ENCODE measurements at regions not wholly inside any gene's neighbourhood (a gene's known extent, or its start where the extent isn't known, plus 50 kb on each side); places are given as distances from the start of the nearest gene placed in this dataset.

- Histone ChIP-seq H3K9ac (no peak overlapping the region), H2AFZ (replicated peaks) (no peak overlapping the region), H3K27me3 (no peaks in the 10 kb centered on the region), H3K4me3 (no peak overlapping the region), H3K9me3 (ENCODE audit: low read depth) (no peaks in the 10 kb centered on the region), H3K4me1 (no peaks in the 10 kb centered on the region), H4K20me1 (ENCODE audit: low read depth) (no peaks in the 10 kb centered on the region), H3K36me3 (no peaks in the 10 kb centered on the region), H3K27ac (no peak overlapping the region), H3F3A (ENCODE audit: low read depth) (no peaks in the 10 kb centered on the region), H3K4me2 (no peak overlapping the region), H3K79me2 (ENCODE audit: low read depth) (no peaks in the 10 kb centered on the region)
- Mint-ChIP-seq H3K27me3 (ENCODE audit: insufficient read depth, low read depth) (peaks cover 10% of the 10 kb centered on the region), H3K4me1 (peaks cover 20% of the 10 kb centered on the region), H3K36me3 (no peaks in the 10 kb centered on the region), H3K27ac (no peak overlapping the region), H3K4me3 (no peak overlapping the region), H3K9me3 (no peaks in the 10 kb centered on the region)
- no peak for DNase-seq (ENCODE audit: low spot score)
- TF ChIP-seq EZH2 (IDR thresholded peaks at IDR 0.05), result no peak
- no peak for TF ChIP-seq CTCF (IDR thresholded peaks at IDR 0.05)
- TF ChIP-seq EZH2phosphoT487 (IDR thresholded peaks at IDR 0.05), result no peak
These were observed 123.4 kb downstream of the RIPK4 start for GRCh38 chr21:41643246-41643966.

- Histone ChIP-seq H3K4me1 (no peaks in the 10 kb centered on the region), H3F3A (ENCODE audit: low read depth) (no peaks in the 10 kb centered on the region), H3K79me2 (ENCODE audit: low read depth) (no peaks in the 10 kb centered on the region), H3K9me3 (ENCODE audit: low read depth) (no peaks in the 10 kb centered on the region), H3K9ac (no peak overlapping the region), H3K4me2 (peak overlapping the region; percentile 3), H3K36me3 (no peaks in the 10 kb centered on the region), H3K4me3 (no peak overlapping the region), H4K20me1 (ENCODE audit: low read depth) (no peaks in the 10 kb centered on the region), H2AFZ (replicated peaks) (peak overlapping the region; percentile 36), H3K27ac (no peak overlapping the region), H3K27me3 (no peaks in the 10 kb centered on the region)
- Mint-ChIP-seq H3K36me3 (no peaks in the 10 kb centered on the region), H3K4me3 (no peak overlapping the region), H3K9me3 (no peaks in the 10 kb centered on the region), H3K27ac (peak overlapping the region; percentile 36), H3K27me3 (ENCODE audit: insufficient read depth, low read depth) (peaks cover 10% of the 10 kb centered on the region), H3K4me1 (peaks cover 18% of the 10 kb centered on the region)
- TF ChIP-seq EZH2 (IDR thresholded peaks at IDR 0.05), result no peak
- TF ChIP-seq EZH2phosphoT487 (IDR thresholded peaks at IDR 0.05), result no peak
- no peak for TF ChIP-seq CTCF (IDR thresholded peaks at IDR 0.05)
- DNase-seq (ENCODE audit: low spot score), result peak; percentile 24
These were observed 124.8 kb downstream of the RIPK4 start for GRCh38 chr21:41641821-41642701.

DNA sequence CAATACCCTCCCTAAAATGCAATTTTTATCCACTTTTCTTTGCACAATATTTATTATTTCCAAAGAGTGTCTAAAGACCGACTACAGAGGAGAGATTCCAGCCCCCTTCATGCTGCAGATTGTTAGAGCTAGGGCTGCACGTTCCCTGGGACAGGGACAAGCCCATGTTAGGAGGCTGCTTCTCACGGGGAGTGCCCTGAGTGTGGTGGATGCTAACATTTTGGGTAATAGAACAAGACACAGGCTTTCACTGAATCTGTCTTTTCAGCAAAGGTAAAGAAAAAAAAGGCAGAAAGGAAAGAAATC, 125.4 kb downstream of the RIPK4 start:
- Histone ChIP-seq H3F3A (ENCODE audit: low read depth) (no peaks in the 10 kb centered on the region), H3K4me1 (no peaks in the 10 kb centered on the region), H3K4me3 (no peak overlapping the region), H3K9me3 (ENCODE audit: low read depth) (no peaks in the 10 kb centered on the region), H3K79me2 (ENCODE audit: low read depth) (no peaks in the 10 kb centered on the region), H3K4me2 (no peak overlapping the region), H4K20me1 (ENCODE audit: low read depth) (no peaks in the 10 kb centered on the region), H3K27me3 (no peaks in the 10 kb centered on the region), H3K27ac (no peak overlapping the region), H3K9ac (no peak overlapping the region), H2AFZ (replicated peaks) (no peak overlapping the region), H3K36me3 (no peaks in the 10 kb centered on the region)
- Mint-ChIP-seq H3K36me3 (no peaks in the 10 kb centered on the region), H3K27ac (peak overlapping the region; percentile 36), H3K27me3 (ENCODE audit: insufficient read depth, low read depth) (peaks cover 10% of the 10 kb centered on the region), H3K9me3 (no peaks in the 10 kb centered on the region), H3K4me1 (peaks cover 18% of the 10 kb centered on the region), H3K4me3 (no peak overlapping the region)
- TF ChIP-seq EZH2 (IDR thresholded peaks at IDR 0.05) (no peak), CTCF (IDR thresholded peaks at IDR 0.05) (no peak), EZH2phosphoT487 (IDR thresholded peaks at IDR 0.05) (no peak)
- no peak for DNase-seq (ENCODE audit: low spot score)

Measured in neural progenitor cell (in vitro differentiated cells).